GDM1 (cell line): ENCODE measurements at regions not wholly inside any gene's neighbourhood (a gene's known extent, or its start where the extent isn't known, plus 50 kb on each side); places are given as distances from the start of the nearest gene placed in this dataset.

Experiments used
- DNase-seq: peaks from one replicate; lab custom pipeline; 2025; lab: John Stamatoyannopoulos, UW

DNA sequence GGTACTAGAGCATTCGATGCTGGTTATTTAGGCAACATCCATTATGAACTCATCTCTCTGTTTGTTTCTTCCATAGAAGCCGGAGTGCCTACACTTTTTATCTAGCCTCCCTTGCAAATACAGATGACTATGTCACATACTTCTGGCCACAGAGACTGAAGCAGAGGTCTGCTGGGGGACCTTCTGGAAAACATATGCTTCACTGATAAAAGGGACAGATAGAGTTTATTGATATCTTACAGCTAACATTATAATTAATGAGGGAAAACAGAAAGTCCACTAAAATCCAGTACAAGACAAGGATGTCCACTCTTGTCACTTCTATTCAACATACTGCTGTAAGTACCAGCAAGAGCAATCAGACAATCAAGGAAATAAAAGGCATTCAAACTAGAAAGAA, 104.3 kb upstream of the FAR2 start:
- DNase-seq, result no peak

DNA sequence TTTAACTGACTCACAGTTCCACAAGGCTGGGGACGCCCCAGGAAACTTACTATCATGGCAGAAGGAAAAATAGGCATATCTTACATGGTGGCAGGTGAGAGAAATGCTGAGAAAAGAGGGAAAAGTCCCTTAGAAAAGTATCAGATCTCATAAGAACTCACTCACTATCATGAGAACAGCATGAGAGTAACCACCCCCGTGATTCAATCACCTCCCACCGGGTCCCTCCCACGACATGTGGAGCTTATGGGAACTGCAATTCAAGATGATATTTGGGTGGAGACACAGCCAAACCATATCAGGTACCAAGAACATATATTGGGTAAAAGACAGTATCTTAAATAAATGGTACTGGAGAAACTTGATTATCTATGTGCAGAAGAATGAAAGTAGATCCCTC, 100.3 kb upstream of the FAR2 start:
- DNase-seq, result no peak

DNA sequence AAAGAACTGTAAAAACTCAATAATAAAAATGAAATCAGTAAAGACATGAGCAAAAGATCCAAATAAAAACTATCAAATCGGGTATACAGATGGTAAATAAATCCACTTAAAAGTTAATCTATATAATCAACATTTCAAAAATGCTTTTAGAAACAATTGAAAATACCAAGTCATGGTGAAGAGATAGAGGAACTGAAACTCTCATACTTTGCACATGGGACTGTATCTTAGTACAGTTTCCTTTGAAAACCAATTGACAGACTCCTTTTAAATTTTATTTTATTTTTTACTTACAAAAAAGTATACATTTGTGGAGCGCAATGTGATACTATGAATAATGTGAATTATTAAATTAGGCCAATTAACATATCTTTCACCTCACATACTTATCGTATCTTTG, 98.6 kb upstream of the FAR2 start:
- no peak for DNase-seq

DNA sequence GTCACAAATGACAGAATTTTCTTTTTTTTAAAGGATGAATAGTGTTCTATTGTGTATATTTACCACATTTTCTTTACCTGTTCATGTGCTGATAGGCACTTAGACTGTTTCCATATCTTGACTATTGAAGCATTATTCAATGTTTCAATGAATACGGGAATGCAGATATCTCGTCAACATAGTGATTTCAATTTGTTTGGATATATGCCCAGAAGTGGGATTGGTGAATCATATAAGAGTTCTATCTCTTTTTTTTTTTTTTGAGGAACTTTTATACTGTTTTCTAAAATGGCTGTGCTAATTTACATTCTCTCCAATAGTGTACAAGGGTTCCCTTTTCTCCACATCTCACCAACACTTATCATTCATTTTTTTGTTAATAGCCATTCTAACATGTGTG, 97.9 kb upstream of the FAR2 start:
- DNase-seq, result no peak

DNA sequence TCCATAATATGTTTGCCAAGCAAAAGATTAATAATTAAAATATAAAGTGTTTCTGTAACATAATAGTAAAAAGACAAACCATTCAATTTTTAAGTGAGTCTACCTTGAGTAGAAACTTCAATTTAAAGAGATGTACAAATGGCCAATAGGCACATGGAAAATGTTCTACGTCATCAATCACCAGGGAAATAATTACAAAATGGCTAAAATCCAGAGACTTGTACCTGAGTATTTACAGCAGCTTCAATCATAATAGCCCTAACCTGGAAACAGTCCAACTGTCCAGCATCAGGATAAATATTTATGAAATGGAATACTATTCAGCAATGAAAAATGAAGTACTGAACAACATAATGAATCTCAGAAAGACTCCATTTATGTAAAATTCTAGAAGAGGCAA, 95.5 kb upstream of the FAR2 start:
- no peak for DNase-seq

DNA sequence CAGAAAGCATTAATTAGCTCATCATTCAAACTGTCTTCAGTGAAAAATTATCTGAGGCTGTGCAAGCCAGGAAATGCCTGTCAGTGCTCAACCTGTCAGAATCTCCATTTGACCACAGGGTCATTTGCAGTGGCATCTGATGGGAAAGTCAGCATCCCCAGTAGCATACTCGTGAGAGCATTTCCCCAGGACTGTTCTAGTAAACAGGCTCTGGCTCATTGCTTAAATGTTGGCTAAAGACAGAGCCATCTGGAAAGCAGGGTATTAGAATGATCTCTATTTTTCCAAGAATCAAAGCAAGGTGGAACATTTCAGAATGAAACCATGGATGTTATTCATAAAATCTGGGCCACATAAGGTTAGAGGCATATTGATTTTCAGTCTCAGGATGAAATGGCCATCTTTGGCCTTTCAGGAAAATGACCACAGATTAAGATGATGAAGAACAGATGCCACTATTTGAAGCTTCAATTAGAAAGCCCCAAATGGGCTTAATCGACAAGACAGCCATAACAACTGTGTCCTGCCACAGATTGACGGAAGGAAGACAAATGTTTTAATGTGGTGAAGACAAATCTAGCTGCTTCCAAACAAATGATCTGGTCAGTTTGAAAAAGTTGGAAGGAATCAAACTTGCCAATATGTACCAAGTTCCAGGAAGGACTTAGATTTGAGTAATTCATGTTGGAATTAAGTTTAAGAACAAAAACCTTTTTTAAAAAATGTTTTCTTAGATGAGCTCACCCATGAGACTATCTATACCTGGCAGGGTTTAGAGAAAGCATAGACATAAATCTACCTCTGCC, 94.0 kb upstream of the FAR2 start:
- no peak for DNase-seq

DNA sequence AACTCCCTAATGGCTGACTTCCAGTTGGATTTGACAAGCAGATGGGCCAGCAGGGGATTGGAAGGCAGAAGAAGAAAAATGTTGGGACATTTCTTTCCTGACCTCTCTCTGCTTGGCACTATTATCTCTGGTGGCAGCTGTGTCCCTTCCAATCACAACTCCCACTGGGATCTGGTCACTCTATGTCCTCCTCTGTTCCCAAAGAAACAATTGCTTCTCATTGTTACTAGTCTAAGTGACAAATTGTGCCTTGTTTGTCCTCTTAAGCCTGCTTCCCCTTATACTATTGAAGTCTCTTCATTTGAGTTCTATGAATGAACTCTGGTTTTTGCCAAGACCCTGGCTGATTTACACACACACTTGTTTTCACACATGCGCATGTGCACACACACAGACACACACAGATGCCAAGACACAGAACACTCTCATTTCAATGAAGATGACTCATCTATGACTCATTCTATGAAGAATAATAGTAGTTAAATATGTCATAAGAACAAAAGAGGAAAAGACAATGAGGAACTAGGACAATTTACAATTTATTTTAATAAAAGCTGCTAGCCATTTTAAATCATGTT, 83.0 kb upstream of the FAR2 start:
- peak; percentile 4 for DNase-seq

DNA sequence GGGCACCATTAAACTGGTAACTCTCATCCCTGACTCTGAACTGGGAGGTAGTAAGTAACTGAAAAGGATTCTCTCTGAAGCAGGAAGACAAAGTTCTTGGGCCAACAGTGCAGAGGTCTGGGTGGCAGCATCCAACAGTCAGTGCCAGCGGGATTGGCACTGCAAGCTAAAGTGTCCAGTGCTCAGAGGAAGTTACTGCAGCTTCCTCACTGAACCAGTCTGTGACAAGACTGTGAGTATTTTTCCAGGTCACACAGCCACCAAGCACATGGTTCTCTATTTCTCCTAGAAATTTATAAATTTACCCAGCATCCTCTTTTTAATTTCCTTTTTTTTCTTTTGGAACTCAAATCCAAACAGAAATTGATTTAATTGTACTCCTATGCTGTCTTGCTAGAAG, 81.6 kb upstream of the FAR2 start:
- DNase-seq, result no peak

DNA sequence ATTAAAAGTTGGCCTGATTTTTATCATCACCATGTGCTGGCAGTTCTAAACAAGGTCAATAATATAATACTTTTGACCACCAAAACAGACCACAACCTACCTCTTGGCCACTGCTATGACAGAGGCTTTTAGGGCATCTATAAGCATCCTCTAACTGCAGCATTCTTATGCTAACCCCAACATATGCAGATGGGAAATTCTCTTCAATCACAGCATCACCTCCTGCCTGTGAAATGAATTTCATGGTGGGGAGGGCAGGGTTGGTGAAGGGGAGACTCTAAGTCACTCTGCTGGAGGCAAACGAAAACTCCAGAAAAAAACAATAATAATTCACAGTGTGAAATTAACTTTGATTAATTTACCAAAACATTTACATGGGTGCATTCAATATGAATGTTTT, 78.8 kb upstream of the FAR2 start:
- no peak for DNase-seq

DNA sequence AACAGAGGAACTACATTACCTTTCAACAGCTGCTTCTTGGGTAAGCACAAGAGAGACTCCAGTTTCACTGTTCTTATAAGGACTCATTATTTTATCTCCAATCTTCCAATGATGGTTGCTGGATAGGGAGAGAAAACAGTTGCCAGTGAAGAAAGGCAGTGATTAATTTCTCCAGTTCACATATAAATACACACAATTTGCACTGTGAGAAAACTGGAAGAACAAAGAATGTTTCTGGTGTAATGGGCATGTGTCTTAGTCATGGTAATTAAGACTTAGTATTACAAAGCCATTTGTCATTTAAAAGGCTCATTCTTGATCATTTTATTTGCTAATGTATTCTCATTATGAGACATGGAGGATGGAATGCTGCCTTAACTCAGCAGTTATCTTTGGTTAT, 78.0 kb upstream of the FAR2 start:
- no peak for DNase-seq

DNA sequence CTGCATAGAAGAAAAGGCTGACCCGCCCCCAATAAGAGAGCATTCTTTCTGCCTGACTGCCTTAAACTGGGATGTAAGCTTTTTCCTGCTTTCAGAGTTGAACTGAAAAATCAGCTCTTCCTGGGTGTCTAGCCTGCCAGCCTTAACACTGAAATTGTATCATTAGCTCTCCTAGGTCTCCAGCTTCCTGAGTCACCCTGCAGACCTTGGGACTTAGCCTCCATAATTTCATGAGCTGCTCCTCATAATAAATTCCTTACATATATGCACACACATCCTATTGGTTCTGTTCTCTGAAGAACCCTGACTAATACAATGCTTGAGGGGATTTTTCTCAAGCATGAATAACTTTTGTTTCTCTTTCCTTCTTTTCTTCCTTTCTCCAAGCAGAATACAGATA, 76.4 kb upstream of the FAR2 start:
- DNase-seq, result no peak

DNA sequence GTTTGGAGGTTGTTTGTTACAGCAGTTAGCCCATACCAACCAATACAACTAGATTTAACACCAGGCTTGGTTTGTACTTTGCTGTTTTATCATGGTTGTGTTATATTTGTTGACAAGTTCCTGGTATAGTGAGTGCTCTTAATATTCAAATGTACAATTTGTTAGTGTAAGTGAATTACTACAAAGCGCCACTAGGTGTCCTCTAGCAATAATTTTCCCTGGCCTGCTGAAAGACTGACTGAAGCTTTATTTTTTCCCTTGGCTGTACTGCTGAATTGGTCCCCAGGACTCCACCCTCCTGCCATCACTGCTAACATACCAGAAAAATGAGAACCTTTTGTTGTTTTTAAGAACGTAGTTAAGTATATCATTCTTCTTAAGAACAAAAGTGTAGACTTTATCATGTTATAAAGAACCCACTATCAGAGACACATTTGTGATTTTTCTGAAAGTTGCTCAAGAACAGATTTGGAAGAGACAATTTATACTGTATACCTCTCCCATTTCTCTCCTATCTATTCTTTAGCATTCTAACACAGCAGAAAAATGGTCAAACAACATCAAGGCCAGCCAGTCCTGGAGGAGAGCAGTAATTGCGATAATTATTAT, 75.3 kb upstream of the FAR2 start:
- peak; percentile 1 for DNase-seq

DNA sequence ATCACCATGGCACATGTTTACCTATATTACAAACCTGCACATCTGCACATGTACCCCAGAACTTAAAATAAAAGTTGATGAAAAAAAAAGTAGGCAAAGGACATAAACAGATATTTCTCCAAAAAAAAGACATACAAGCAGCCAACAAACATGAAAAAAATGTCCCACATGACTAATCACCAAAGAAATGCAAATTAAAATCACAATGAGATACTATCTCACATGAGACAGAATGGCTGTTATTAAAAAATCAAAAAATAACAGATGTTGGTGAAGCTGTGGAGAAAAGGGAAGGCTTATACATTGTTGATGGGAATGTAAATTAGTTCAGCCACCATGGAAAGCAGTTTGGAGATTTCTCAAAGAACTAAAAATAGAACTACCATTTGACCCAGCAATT, 68.0 kb upstream of the FAR2 start:
- no peak for DNase-seq

DNA sequence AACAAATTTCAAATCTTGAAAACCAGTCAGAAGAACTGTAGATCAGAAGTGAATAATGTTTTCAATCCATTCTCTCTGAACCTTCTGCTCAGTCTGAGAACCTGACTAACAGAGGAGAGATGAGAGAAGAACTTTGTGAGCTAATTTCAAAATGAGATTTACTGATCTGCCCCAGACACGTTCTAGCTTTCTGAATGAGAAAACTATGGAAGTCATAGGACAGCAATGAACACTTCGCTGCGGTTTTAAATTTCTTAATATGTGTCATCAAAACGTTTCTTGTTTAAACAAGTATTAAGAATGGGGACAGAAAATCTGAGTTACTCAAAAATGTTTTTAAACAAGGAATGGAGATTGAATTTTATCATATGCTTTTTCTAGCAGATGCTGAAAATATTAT, 66.6 kb upstream of the FAR2 start:
- no peak for DNase-seq

DNA sequence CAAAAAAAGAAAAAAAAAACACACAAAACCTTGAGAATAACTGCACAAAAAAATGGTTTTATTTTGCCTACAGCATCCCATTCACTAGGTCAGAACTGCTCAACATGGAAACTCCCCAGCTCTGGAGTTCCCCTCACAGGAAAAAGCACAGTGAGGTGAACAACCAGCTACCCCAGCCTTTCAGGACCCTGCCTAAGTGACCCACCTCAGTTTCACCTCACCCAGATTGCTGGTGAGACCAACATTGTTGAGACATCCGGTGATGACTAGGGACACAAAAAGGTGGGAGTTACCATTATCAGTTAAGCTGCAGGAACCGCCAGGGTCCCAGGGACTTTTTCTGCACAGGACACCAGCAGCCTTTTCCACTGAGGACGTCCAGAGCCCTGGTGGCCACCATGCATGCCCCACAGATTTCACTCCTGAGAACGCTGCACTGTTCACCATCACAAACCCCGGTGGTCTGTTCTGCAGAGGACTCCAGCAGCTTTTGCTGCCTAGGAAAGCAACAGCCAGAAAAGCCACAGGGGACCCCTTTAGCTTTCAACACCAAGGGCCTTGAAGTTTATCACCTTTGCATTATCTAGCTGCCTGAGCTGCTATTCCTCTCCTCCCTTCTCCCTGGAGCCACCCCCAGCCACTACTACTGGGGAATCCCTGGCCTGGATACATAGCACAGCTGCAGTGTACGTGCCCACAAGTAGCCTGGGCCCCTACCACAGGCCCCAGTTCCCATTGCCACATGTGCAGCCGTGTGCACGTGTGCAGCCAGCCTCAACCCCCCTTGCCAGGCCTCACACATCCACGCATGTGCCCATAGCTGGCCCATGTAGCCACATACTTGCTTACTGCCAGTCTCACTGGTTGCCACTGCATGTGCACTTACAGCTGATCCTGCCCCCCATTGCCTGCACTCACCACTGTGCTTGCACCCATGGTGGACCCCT, 62.5 kb upstream of the FAR2 start:
- no peak for DNase-seq

DNA sequence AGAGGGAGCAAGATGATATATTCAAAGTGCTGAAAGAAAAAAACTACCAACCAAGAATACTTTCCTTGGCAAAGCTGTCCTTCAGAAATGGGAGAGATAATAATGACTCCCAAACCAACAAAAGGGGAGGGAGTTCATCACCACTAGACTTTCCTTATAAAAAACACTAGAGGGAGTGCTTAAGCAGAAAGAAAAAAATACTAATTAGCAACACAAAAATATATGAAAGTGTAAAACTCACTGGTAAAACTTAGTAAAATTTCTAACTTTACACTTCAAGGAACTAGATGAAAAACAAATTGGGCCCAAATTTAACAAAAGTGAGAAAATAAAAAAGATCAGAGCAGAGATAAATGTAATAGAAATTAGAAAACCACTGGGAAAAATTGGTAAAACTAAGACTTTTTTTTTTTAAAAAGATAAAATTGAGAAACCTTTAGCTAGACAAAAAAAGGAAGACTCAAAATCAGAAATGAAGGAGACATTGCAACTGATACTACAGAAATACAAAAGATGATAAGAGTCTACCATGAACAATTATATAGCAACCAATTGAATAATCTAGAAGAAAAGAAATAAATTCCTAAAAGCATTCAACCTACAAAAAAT, 60.4 kb upstream of the FAR2 start:
- no peak for DNase-seq
